ENCODE measurements at regions not wholly inside any gene's neighbourhood (a gene's known extent, or its start where the extent isn't known, plus 50 kb on each side); places are given as distances from the start of the nearest gene placed in this dataset.

GRCh38 chr3:188043891-188044290 is 110.1 kb upstream of the LPP start:
- DNase-seq, result no peak

- DNase-seq, result no peak
Measured at GRCh38 chr3:188046561-188047211, 107.3 kb upstream of the LPP start.

DNA sequence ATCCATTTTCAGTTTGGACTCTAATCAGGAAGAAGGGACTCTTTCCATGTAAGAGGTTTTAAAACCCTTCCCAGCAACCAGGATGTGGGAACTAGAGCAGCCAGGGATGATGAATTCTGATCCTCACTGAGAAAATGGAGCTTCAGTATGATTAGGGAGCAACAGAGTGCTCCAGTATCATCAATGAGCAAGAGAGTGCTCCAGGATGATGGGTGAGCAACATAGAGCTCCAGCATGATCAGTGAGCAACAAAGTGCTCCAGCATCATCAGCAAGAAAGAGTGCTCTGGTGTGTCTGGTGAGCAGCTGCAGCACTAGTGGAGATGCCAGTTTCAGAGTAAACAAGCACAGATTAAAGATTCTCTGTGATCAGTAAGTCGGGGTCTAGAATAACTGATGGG is 106.4 kb upstream of the LPP start:
- no peak for DNase-seq

DNA sequence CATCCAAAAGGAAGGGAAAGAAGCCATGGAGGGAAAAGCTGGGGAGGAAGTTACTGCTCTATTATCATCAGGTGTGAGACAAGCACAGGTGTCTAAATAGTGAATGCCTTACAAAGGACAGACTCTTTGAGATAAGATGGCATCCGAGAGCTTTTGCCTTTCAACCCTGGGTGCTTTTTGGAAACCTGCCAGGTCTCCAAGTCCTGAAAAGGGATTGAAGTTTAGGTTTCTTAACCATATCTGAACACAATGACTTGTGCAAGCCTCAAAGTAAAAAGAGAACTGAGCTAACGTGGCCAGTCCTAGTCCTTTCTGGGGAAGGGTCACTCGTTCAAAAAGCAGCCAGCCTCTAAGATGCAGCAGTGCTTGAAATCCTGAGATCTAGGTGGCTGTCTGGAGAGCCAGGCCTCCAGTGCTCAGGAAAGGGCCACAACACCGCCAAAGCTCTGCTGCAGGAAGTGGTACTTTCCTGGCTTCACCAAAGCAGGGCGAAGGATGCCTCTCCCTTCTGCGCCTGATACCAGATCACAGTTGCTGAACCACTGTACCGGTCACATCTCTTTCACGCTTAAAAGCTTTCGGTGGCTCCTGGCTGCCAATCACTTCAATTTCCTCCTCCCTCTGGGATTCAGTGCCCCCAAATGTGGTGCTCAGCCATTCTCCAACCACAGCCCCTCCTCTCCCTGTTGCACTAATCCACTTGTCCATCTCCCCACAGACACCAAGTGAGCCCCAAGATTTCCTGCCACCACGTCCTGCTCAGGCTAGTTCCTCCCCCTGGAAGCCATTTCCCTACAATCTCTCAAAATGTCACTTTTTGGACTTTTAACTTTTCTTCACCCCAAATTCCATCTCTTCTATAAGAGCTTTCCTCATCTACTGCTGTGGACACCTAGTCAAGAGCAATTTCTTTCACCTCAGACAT is 104.1 kb upstream of the LPP start:
- DNase-seq, result peak in 1 of 3 donors; percentile 11

DNA sequence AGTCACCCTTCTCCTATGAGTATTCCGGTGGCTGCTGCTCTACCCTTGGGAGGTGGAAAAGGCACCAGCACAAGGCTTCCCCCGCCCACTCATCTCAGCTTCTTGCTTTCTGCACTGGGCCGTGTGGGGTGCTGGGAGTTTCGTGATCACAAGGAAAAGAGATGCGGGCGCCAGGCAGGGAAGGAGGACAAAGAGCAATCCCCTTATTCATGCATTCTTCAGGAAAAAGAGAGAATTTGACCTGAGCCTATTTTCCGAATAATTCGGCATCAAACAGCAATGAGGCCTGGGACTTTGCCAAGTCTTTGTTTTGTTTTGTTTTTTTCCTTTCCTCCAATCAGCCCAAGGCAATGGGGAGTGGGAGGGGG is 102.2 kb upstream of the LPP start:
- DNase-seq, result peak; percentile 31 to 67 (median 35)

- DNase-seq, result no peak
Measured at GRCh38 chr3:188052169-188053035, 101.6 kb upstream of the LPP start.

DNA sequence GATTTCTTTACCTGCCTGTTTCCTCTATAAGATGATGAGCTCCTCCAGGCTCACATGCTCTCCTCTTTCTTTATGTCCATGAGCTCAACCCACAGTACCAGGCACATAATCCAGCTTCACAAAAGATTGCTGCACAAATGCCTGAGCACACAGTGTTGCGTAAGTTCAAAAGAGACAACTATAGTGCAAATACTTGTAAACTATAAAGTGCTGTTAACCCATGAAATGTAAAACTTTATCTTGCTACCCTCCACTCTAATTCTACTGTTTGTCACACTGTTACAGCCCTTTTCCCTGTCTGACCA is 101.0 kb upstream of the LPP start:
- DNase-seq, result no peak

DNA sequence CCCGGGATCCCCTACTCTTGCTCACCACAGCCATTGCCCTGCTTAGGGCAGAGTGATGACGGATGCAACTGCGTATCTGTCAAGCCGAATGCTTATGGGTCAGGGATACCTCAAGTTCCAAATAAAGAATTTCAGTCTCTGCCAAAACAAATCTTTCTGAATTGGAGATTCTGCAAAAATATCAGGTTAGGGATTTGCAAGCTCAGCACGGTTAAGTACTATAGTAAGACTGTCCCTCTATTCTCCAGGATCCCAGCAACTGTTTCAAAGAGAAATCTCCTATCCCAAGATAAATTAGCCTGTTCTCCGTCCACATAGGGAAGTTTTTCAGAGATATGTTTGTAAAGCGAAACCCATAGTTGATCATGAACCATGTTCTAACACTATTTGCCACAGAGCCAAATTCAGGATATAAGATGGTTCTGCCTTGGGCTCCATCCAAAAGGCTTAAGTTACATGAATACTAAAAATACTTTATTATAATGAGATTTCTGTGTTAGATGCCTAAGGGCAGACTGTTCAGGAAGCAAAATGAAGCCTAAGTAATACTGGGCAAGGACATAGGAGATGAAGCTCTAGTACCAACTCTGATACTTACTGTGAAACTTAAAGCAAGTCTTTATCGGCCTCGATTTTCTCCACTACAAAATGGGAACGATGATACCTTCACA is 100.1 kb upstream of the LPP start:
- DNase-seq, result no peak

GRCh38 chr3:188054541-188054940 is 99.4 kb upstream of the LPP start:
- peak; percentile 48 to 54 (median 51) for DNase-seq

DNA sequence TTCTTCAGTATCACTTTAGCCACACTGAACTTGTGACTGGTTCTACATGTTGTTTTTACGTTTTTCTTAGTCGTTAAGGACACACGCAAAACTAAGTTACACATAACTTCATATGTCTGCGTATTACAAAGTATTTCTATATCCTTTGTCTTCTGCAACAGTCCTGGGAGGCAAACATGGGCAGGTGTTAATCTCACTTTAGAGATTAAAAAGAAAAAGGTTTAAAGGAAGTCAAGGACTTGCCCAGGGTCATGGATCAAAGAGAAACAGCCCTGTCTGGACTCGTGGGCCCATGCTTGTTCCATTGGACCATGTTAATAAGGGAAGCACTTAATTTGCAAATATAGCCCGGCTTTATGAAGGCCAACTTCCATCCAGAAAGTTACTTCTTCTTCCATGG is 98.6 kb upstream of the LPP start:
- no peak for DNase-seq

DNA sequence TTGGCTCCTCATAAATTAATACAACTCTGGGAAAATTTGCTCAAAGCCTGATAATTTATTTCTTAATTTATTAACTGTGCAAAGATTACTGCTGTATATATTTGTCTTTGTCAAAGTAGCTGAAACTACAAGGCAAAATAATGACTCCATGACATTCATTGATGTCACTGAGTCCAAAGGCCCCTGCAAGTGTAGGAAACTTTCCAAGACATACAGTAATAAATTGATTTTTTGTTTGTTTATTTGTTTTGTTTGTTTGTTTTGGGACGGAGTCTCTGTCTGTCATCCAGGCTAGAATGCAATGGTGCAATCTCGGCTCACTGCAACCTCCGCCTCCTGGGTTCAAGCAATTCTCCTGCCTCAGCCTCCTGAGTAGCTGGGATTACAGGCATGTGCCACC is 96.8 kb upstream of the LPP start:
- no peak for DNase-seq

DNA sequence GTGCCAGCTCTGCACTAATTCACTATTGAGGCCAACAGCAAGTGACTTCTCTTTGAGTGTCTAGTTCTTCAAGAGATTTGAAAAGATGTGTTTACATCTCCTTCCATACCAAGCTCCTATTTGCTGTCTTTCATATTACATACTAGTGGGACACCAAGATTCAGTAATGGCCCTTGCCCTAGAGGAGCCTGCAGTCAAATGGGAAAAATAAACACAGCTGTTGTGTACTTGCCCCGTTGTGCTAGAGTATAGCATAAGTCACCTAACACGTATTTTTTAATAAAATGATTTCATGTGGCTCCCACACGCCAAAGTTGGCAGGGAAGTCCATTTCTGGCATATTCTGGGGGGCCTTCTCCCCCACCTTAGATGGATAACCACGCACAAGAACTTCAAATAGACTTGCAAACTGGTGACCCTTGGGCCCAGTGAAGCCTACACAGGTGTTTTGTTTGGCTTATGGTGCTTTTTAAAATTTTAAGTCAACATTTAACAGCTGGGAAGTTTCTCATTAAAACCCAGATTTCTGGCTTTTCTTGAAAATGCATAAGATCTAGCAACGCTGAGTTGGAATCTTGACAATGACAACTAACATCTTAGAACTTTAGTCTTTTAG is 95.3 kb upstream of the LPP start:
- no peak for DNase-seq

- no peak for DNase-seq
Measured at GRCh38 chr3:188059351-188059750, 94.6 kb upstream of the LPP start.

- no peak for DNase-seq
Measured at GRCh38 chr3:188060264-188060835, 93.6 kb upstream of the LPP start.

DNA sequence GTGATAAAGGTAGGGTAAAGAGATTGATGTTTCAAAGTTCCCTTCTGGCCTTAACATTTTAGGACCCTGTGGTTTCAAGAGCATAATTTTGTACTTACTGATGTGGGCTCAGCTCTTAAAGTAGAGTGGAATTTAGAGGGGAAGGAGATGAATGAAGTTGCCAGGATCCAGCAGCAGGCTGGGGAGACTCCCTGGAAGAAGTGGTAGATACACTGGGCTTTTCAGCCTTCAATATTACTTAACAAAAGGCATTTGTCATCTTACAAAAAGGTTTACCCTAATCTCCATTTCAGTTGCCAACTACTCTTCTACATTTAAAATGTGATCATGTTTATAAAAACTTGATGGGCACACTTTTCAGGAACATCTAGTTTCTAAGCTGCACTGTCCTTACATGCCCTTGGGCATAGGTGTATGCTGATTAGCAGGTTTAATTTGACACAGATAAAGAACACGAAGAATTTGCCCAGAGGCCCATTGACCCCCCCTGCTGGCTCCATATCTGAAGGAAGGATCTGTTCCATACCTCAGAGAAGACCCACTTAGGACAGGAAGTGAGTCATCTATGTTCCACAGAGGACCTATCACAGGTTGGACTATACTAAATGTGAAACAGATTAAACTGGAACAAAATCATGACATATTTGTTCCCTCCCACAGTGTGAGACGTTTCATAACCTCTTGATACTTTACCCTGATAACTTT is 93.0 kb upstream of the LPP start:
- DNase-seq, result peak; percentile 23 to 41 (median 25)

DNA sequence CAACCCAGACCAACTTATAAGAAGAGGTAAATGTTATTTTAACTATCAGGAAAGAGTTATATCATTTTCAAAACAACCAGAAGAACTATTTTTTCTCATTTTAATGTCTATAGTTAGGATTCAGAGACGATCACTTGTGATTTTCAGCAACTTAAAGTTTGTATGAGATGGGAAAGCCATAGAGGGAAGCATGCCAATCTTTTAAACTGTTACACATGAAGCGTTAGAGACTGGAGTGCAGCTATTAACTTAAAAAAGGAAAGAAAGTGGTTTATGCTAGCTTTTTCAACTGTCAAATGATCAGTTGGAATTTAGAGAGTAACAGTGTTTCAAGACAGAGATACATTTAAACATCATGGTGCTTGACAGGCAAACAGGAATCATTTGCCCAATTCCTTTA is 91.7 kb upstream of the LPP start:
- DNase-seq, result no peak

DNA sequence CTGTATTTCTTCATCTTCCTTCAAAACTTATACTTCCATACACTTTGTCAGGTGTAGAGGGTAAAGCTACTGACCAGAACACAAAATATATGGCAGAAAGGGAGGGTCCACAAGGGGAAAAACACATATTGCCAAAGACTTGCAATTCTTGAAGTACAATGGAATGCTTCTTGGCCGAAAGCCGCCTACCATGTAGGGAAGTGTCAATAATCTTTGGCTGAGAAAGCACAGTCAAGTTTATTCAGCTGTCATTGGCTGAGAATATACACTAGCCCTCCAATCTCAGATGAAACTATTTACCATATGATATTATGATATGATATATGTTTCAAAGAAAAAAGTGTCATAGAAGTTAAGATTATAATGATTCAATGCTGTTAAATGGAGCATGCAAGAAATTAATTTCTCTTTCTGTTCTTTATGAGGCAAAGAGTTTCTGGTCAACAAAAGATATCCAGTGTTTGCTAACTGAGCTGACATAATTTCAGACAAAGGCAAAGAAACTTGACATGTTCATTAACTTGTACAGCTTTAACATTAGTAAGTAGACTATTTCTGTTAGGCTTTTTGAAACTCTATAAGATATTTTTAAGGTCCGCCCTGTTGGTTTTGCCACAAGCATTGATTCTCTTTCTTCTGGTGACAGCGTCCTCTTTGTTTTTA is 89.0 kb upstream of the LPP start:
- no peak for DNase-seq

- no peak for DNase-seq
Measured at GRCh38 chr3:188066141-188066540, 87.8 kb upstream of the LPP start.

GRCh38 chr3:188067932-188068331 is 86.0 kb upstream of the LPP start:
- peak in 2 of 3 donors; percentile 24 to 32 for DNase-seq

DNA sequence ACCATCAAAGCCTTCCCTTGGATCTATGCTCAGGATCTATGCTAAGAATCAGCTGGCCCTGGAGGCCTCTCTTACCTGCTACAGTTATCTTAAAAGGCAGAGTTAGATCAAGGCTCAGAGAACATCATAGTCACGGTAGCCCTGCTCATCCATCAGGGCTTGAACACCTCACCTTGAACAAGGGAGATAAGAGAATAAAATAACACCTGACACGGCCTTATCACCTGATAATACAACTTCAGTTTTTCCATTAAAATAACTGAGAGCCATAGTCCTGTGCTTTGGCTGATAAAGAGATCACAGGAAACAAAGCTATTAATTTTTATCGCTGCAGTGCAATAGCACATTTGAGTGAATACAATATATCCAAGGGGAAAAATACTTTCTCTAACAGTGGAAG is 85.6 kb upstream of the LPP start:
- no peak for DNase-seq

DNA sequence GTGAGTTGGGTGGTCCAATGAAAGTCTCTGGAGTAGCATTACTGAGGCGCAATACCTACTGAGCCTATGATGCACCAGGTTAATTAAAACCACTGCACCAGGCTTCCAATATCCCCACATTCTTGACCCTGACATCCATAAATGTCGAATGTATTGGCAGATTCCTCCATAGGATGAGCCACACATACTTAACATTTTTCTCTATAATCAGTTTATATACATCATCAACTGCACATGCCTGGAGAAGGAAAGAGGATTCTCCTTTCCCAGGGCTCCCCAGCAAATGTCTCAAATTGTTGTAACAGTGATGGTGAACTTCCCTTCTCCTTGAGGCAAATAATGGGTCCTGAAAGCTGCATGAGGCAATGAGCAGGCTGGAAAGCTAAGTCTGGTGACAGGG is 82.3 kb upstream of the LPP start:
- no peak for DNase-seq

Measured in suppressor macrophage treated with lipopolysaccharide for 1 hour (primary cell).